H1 (cell line): ENCODE measurements at regions not wholly inside any gene's neighbourhood (a gene's known extent, or its start where the extent isn't known, plus 50 kb on each side); places are given as distances from the start of the nearest gene placed in this dataset.

ENCODE experiments used
- CTCF ChIA-PET: fragments of 300-600 bp; sonication (Branson Sonifier 250); formaldehyde crosslinking; loops from one replicate; lab custom pipeline; 2021; ENCODE audit not compliant: partially characterized antibody; lab: Charles Lee
- POLR2A ChIA-PET: fragments of 300-600 bp; sonication (Branson Sonifier 250); formaldehyde crosslinking; loops from one replicate; lab custom pipeline; 2021; ENCODE audit warnings: inconsistent platforms; ENCODE audit not compliant: partially characterized antibody; lab: Charles Lee
- DNase-seq, 2 experiments: peaks; one replicate each; pipeline versions ENCODE4 v3.0.0 to v3.0.0-alpha.2; 2010 to 2022; ENCODE audit warnings: low spot score in 2 of 2, low read depth in 1 of 2, mixed read lengths in 1 of 2
- FAIRE-seq: peaks from 2 replicates; lab custom pipeline; 2011; peaks lifted over from hg19 to GRCh38; lab: Jason Lieb, UNC
- H2AFZ ChIP-seq: 2 replicates; pipeline ENCODE4 v1.8.1; 2012; ENCODE audit warnings: low read length, inconsistent platforms
- H2AK5ac ChIP-seq: 2 replicates; pipeline ENCODE4 v1.6.1; 2013; ENCODE audit warnings: low read depth, low read length
- H2BK120ac ChIP-seq: replicated peaks from 2 replicates; pipeline ENCODE3; 2013; ENCODE audit warnings: low read depth, low read length, inconsistent platforms
- H2BK12ac ChIP-seq: 2 replicates; pipeline ENCODE4 v1.6.1; 2013; ENCODE audit warnings: low read depth, low read length
- H2BK15ac ChIP-seq: 2 replicates; pipeline ENCODE4 v1.6.1; 2013; ENCODE audit warnings: low read length
- H2BK20ac ChIP-seq: 2 replicates; pipeline ENCODE4 v1.6.1; 2013; ENCODE audit warnings: low read length
- H2BK5ac ChIP-seq: 2 replicates; pipeline ENCODE4 v1.6.1; 2013; ENCODE audit warnings: low read depth, low read length
- H3K14ac ChIP-seq: 2 replicates; pipeline ENCODE4 v1.6.1; 2013; ENCODE audit warnings: inconsistent platforms; ENCODE audit not compliant: insufficient read length
- H3K18ac ChIP-seq: 2 replicates; pipeline ENCODE4 v1.6.1; 2013; ENCODE audit warnings: low read length; ENCODE audit errors: extremely low read depth
- H3K23ac ChIP-seq: 2 replicates; pipeline ENCODE4 v1.6.1; 2013; ENCODE audit warnings: inconsistent platforms; ENCODE audit not compliant: insufficient read length
- H3K23me2 ChIP-seq: 2 replicates; pipeline ENCODE4 v1.6.1; 2013; ENCODE audit warnings: low read depth, low read length
- H3K27ac ChIP-seq: 2 replicates; pipeline ENCODE4 v1.6.1; 2011; ENCODE audit warnings: low read depth, low read length, inconsistent platforms
- H3K27me3 ChIP-seq, 4 experiments: replicated peaks in 1 of 4; 1 replicate in 1 of 4; 2 replicates in 3 of 4; pipeline versions ENCODE4 v1.6.1 to v1.8.1; 2011 to 2013; ENCODE audit warnings: low read length in 3 of 4, mild to moderate bottlenecking in 3 of 4, inconsistent platforms in 2 of 4, mixed read lengths in 2 of 4, moderate library complexity in 1 of 4; ENCODE audit not compliant: control insufficient read depth in 3 of 4, insufficient read depth in 3 of 4; ENCODE audit errors: extremely low read depth in 1 of 4
- H3K36me3 ChIP-seq, 4 experiments: 2 replicates each; pipeline versions ENCODE4 v1.6.1 to v1.8.1; 2011 to 2013; ENCODE audit warnings: mild to moderate bottlenecking in 4 of 4, low read length in 3 of 4, moderate library complexity in 2 of 4, control low read depth in 1 of 4, inconsistent platforms in 1 of 4; ENCODE audit not compliant: insufficient read depth in 4 of 4, control insufficient read depth in 2 of 4
- H3K4ac ChIP-seq: replicated peaks from 2 replicates; pipeline ENCODE3; 2013; ENCODE audit warnings: low read length, low read depth, mixed read lengths, inconsistent platforms; ENCODE audit not compliant: insufficient read length
- H3K4me1 ChIP-seq, 4 experiments: replicated peaks in 1 of 4; 1 replicate in 1 of 4; 2 replicates in 3 of 4; pipeline versions ENCODE4 v1.6.1 to v1.8.1; 2011 to 2013; ENCODE audit warnings: low read length in 3 of 4, inconsistent platforms in 2 of 4, mixed read lengths in 1 of 4; ENCODE audit not compliant: insufficient read depth in 4 of 4, control insufficient read depth in 3 of 4
- H3K4me2 ChIP-seq, 2 experiments: 2 replicates each; pipeline versions ENCODE4 v1.6.1 to v1.8.1; 2011 to 2013; ENCODE audit warnings: low read depth in 2 of 2, low read length in 2 of 2, control low read depth in 1 of 2, inconsistent platforms in 1 of 2, mild to moderate bottlenecking in 1 of 2; ENCODE audit not compliant: insufficient read depth in 1 of 2
- H3K4me3 ChIP-seq, 4 experiments: fragments of 200-600, 300-600 bp in 1 of 4; sonication (generic), shearing (Covaris generic), sonication (Bioruptor Twin) in 1 of 4; 2 replicates each; pipeline versions ENCODE4 v1.5.1 to v1.8.1; 2011 to 2016; ENCODE audit warnings: low read length in 4 of 4, low read depth in 3 of 4, control low read depth in 2 of 4, inconsistent platforms in 2 of 4, mild to moderate bottlenecking in 2 of 4, mixed read lengths in 1 of 4, moderate library complexity in 1 of 4; ENCODE audit not compliant: insufficient read depth in 2 of 4; ENCODE audit errors: extremely low read depth in 1 of 4
- H3K56ac ChIP-seq: replicated peaks from 2 replicates; pipeline ENCODE3; 2013; ENCODE audit warnings: low read depth, mild to moderate bottlenecking, mixed read lengths, low read length, inconsistent platforms; ENCODE audit not compliant: insufficient read length
- H3K79me1 ChIP-seq: 2 replicates; pipeline ENCODE4 v1.6.1; 2013; ENCODE audit warnings: low read depth, low read length, control low read depth
- H3K79me2 ChIP-seq, 2 experiments: 2 replicates each; pipeline versions ENCODE4 v1.6.1 to v1.8.1; 2012 to 2013; ENCODE audit warnings: low read length in 2 of 2, mild to moderate bottlenecking in 2 of 2, inconsistent platforms in 1 of 2; ENCODE audit not compliant: insufficient read depth in 2 of 2, control insufficient read depth in 1 of 2
- H3K9ac ChIP-seq, 4 experiments: replicated peaks in 1 of 4; 1 replicate in 1 of 4; 2 replicates in 3 of 4; pipeline versions ENCODE4 v1.6.1 to v1.8.1; 2011 to 2013; ENCODE audit warnings: low read depth in 3 of 4, low read length in 3 of 4, control low read depth in 2 of 4, mild to moderate bottlenecking in 2 of 4, moderate library complexity in 2 of 4, inconsistent platforms in 1 of 4; ENCODE audit errors: extremely low read depth in 1 of 4
- H3K9me3 ChIP-seq, 2 experiments: 2 replicates each; pipeline versions ENCODE4 v1.6.1 to v1.8.1; 2012 to 2013; ENCODE audit warnings: mild to moderate bottlenecking in 2 of 2, moderate library complexity in 2 of 2, control low read depth in 1 of 2, inconsistent platforms in 1 of 2, low read depth in 1 of 2, low read length in 1 of 2, mixed read lengths in 1 of 2; ENCODE audit not compliant: insufficient read depth in 2 of 2
- H4K20me1 ChIP-seq, 2 experiments: replicated peaks in 1 of 2; 2 replicates each; pipeline versions ENCODE3 to v1.8.1; 2011 to 2013; ENCODE audit warnings: inconsistent platforms in 2 of 2, low read length in 2 of 2, mild to moderate bottlenecking in 1 of 2; ENCODE audit not compliant: insufficient read depth in 2 of 2, control insufficient read depth in 1 of 2
- H4K5ac ChIP-seq: 2 replicates; pipeline ENCODE4 v1.6.1; 2013; ENCODE audit warnings: low read length, low read depth, mixed read lengths, inconsistent platforms; ENCODE audit not compliant: insufficient read length
- H4K8ac ChIP-seq: 2 replicates; pipeline ENCODE4 v1.8.0; 2013; ENCODE audit warnings: mild to moderate bottlenecking, moderate library complexity, low read length, inconsistent platforms; ENCODE audit not compliant: insufficient read depth; ENCODE audit errors: extremely low read depth
- H4K91ac ChIP-seq: replicated peaks from 2 replicates; pipeline ENCODE3; 2013; ENCODE audit warnings: low read length, mixed read lengths, inconsistent platforms; ENCODE audit not compliant: insufficient read length
- CBX5 ChIP-seq: fragments of 300-800, 300-1000 bp; sonication (generic); IDR thresholded peaks from 2 replicates; pipeline ENCODE4 v1.7.1; 2016; ENCODE audit warnings: antibody characterized with exemption, low read length, low read depth
- CEBPB ChIP-seq: IDR thresholded peaks from 2 replicates; pipeline ENCODE4 v1.6.1; 2012; ENCODE audit warnings: low read depth, low read length
- CREB1 ChIP-seq: IDR thresholded peaks from 2 replicates; pipeline ENCODE4 v1.6.1; 2012; ENCODE audit warnings: inconsistent platforms
- EGR1 ChIP-seq: IDR thresholded peaks from 2 replicates; pipeline ENCODE4 v1.6.1; 2011; ENCODE audit warnings: low read depth, low read length, borderline replicate concordance
- FOSL1 ChIP-seq: IDR thresholded peaks from 2 replicates; pipeline ENCODE4 v1.6.1; 2011; ENCODE audit warnings: mild to moderate bottlenecking, low read depth, low read length, moderate library complexity; ENCODE audit not compliant: insufficient read depth
- GABPA ChIP-seq: IDR thresholded peaks from 2 replicates; pipeline ENCODE4 v1.6.1; 2011; ENCODE audit warnings: mild to moderate bottlenecking, low read length, moderate library complexity, borderline replicate concordance; ENCODE audit not compliant: insufficient read depth
- JUND ChIP-seq: IDR thresholded peaks from 2 replicates; pipeline ENCODE4 v1.6.1; 2011; ENCODE audit warnings: mild to moderate bottlenecking, improper control_type of control experiment, low read length
- MAFK ChIP-seq: IDR thresholded peaks from 2 replicates; pipeline ENCODE4 v1.6.1; 2012; ENCODE audit warnings: low read depth, mild to moderate bottlenecking, improper control_type of control experiment, low read length
- NANOG ChIP-seq: IDR thresholded peaks from 2 replicates; pipeline ENCODE4 v1.6.1; 2011; ENCODE audit warnings: low read length, low read depth, mild to moderate bottlenecking, inconsistent platforms; ENCODE audit not compliant: insufficient read depth, poor library complexity, severe bottlenecking
- POLR2AphosphoS5 ChIP-seq: IDR thresholded peaks from 2 replicates; pipeline ENCODE4 v1.6.1; 2011; ENCODE audit warnings: low read depth, low read length
- RNF2 ChIP-seq: fragments of 200-900, 300-1000 bp; sonication (generic); IDR thresholded peaks from 2 replicates; pipeline ENCODE4 v1.7.1; 2016; ENCODE audit warnings: borderline replicate concordance, low read depth, mild to moderate bottlenecking, antibody characterized with exemption, low read length; ENCODE audit not compliant: poor library complexity, severe bottlenecking; ENCODE audit errors: missing control alignments
- SIRT6 ChIP-seq: IDR thresholded peaks from one replicate; pipeline ENCODE4 v1.7.1; 2012; ENCODE audit warnings: low read length, inconsistent platforms
- TAF7 ChIP-seq: optimal IDR thresholded peaks from 2 replicates; pipeline ENCODE3; 2011; ENCODE audit warnings: low read depth, mild to moderate bottlenecking, inconsistent platforms, low read length, moderate library complexity, borderline replicate concordance
- TBP ChIP-seq: IDR thresholded peaks from 2 replicates; pipeline ENCODE4 v1.6.1; 2011; ENCODE audit warnings: low read depth, low read length, improper control_type of control experiment
- TCF12 ChIP-seq: IDR thresholded peaks from 2 replicates; pipeline ENCODE4 v1.6.1; 2011; ENCODE audit warnings: low read depth, mild to moderate bottlenecking, low read length
- ZNF274 ChIP-seq: IDR thresholded peaks from 2 replicates; pipeline ENCODE4 v1.7.0; 2012; ENCODE audit warnings: low read length, borderline replicate concordance; ENCODE audit errors: extremely low read depth
- WGBS, 2 experiments: shearing (Covaris generic) in 1 of 2; methylation state at CpG; one replicate each; pipeline versions ENCODE4 v1.1.6 to v1.1.7; 2013 to 2015; ENCODE audit warnings: low lambda C conversion rate in 2 of 2, mixed read lengths in 2 of 2, inconsistent platforms in 1 of 2, low coverage in 1 of 2, missing lambda C conversion rate in 1 of 2; ENCODE audit not compliant: insufficient replicate concordance in 2 of 2, insufficient coverage in 1 of 2, insufficient read length in 1 of 2; ENCODE audit errors: extremely low coverage in 1 of 2, missing lambda C conversion rate in 1 of 2; 5-methylcytosine and 5-hydroxymethylcytosine counted together

- WGBS, 2 experiments, result 89% methylated on average over 7 of the region's 7 CpGs; no CpG with 5 or more reads in 1 of the 2 experiments
- H2AFZ ChIP-seq, result no peak overlapping the region
- no peaks in the 10 kb centered on the region; a peak in 1 of 7 replicates for H3K4me1 ChIP-seq
- H3K79me2 ChIP-seq, result no peaks in the 10 kb centered on the region
- peaks cover 0 to 3% of the 10 kb centered on the region in 2 experiments for H4K20me1 ChIP-seq
- no peak overlapping the region for H3K9ac ChIP-seq
- H2BK20ac ChIP-seq, result no peak overlapping the region
- H2BK120ac ChIP-seq, result no peak overlapping the region
- no peaks in the 10 kb centered on the region; the same call in 1 of the 2 replicates for H3K79me1 ChIP-seq
- no peaks in the 10 kb centered on the region for H3K23me2 ChIP-seq
- H3K18ac ChIP-seq, result no peak overlapping the region
- no peaks in the 10 kb centered on the region for H3K9me3 ChIP-seq
- DNase-seq, result no peak
- no peak for FAIRE-seq
- no peak overlapping the region for H3K27ac ChIP-seq
- H3K27me3 ChIP-seq, result no peaks in the 10 kb centered on the region
- no peak overlapping the region for H2BK15ac ChIP-seq
- H2BK12ac ChIP-seq, result no peak overlapping the region
- H2AK5ac ChIP-seq, result no peak overlapping the region
- H4K5ac ChIP-seq, result no peak overlapping the region
- H4K8ac ChIP-seq, result no peak overlapping the region
- no peak overlapping the region for H3K23ac ChIP-seq
- H2BK5ac ChIP-seq, result no peak overlapping the region
- H3K36me3 ChIP-seq, result no peaks in the 10 kb centered on the region
- POLR2A ChIA-PET, result no interaction called here
- H3K14ac ChIP-seq, result no peak overlapping the region
- H3K4ac ChIP-seq, result no peak overlapping the region
- H3K4me2 ChIP-seq, result no peak overlapping the region
- CTCF ChIA-PET, result interaction anchor here (1.7 kb wide), 1 partner anchor 13 kb away, joined by 4 read pairs; no protein-coding TSS in a partner anchor
- no peak overlapping the region for H3K4me3 ChIP-seq
- no peak overlapping the region for H3K56ac ChIP-seq
- H4K91ac ChIP-seq, result no peak overlapping the region
- no peak for TF ChIP-seq FOSL1
- TF ChIP-seq SIRT6, result no peak
- TF ChIP-seq CREB1, result no peak
- TF ChIP-seq ZNF274, result no peak
- TF ChIP-seq CEBPB, result no peak
- no peak for TF ChIP-seq JUND
- no peak for TF ChIP-seq EGR1
- TF ChIP-seq TCF12, result no peak
- no peak for TF ChIP-seq POLR2AphosphoS5
- no peak for TF ChIP-seq TAF7
- no peak for TF ChIP-seq NANOG
- no peak for TF ChIP-seq MAFK
- no peak for TF ChIP-seq TBP
- no peak for TF ChIP-seq CBX5
- no peak for TF ChIP-seq RNF2
- TF ChIP-seq GABPA, result no peak
Observed at GRCh38 chr3:69530554-69530953, 144.7 kb upstream of the FRMD4B start.
